GM12865 (cell line): ENCODE measurements at regions not wholly inside any gene's neighbourhood (a gene's known extent, or its start where the extent isn't known, plus 50 kb on each side); places are given as distances from the start of the nearest gene placed in this dataset.

Experiments
- DNase-seq: peaks from one replicate; pipeline ENCODE4 v3.0.0; 2010; ENCODE audit warnings: low read depth
- H3K4me3 ChIP-seq: 2 replicates; pipeline ENCODE4 v1.5.1; 2011; ENCODE audit warnings: mild to moderate bottlenecking, low read depth, low read length, control low read depth
- CTCF ChIP-seq: IDR thresholded peaks from 2 replicates; pipeline ENCODE4 v1.5.1; 2011; ENCODE audit warnings: low read length, control low read depth, low read depth, inconsistent platforms; ENCODE audit not compliant: insufficient read depth; ENCODE audit errors: missing control alignments

- H3K4me3 ChIP-seq, result no peak overlapping the region
- DNase-seq, result no peak
- TF ChIP-seq CTCF, result no peak
Measured at GRCh38 chr6:28734443-28734959, 189.3 kb downstream of the TRIM27 start.

GRCh38 chr6:28736121-28736520 is 187.7 kb downstream of the TRIM27 start:
- TF ChIP-seq CTCF, result no peak
- DNase-seq, result no peak
- no peak overlapping the region for H3K4me3 ChIP-seq

- no peak for TF ChIP-seq CTCF
- DNase-seq, result no peak
Measured at GRCh38 chr6:28737750-28738395, 185.9 kb downstream of the TRIM27 start.

GRCh38 chr6:28738396-28738765 is 185.4 kb downstream of the TRIM27 start:
- TF ChIP-seq CTCF, result no peak
- H3K4me3 ChIP-seq, result no peak overlapping the region
- no peak for DNase-seq

More at GRCh38 chr6:28737750-28738395, 185.9 kb downstream of the TRIM27 start:
- H3K4me3 ChIP-seq, result no peak overlapping the region

- DNase-seq, result no peak
- H3K4me3 ChIP-seq, result no peak overlapping the region
- no peak for TF ChIP-seq CTCF
Measured at GRCh38 chr6:28741363-28741762, 182.4 kb downstream of the TRIM27 start.

- TF ChIP-seq CTCF, result no peak
- no peak overlapping the region for H3K4me3 ChIP-seq
- peak; percentile 76 for DNase-seq
Measured at GRCh38 chr6:28742668-28743270, 181.0 kb downstream of the TRIM27 start.
